Cardiac muscle cell (in vitro differentiated cells and primary cell): ENCODE measurements at regions not wholly inside any gene's neighbourhood (a gene's known extent, or its start where the extent isn't known, plus 50 kb on each side); places are given as distances from the start of the nearest gene placed in this dataset.

ENCODE experiments used
- DNase-seq, 2 donors: peaks; one replicate each; pipeline versions ENCODE4 v3.0.0 to v3.0.0-alpha.2; 2010 to 2017; ENCODE audit warnings: low read depth in 1 of 2, low spot score in 1 of 2
- H3K27ac ChIP-seq: fragments of 200-600 bp; sonication (generic); 2 replicates; pipeline ENCODE4 v1.5.1; 2016
- H3K27me3 ChIP-seq: fragments of 200-600 bp; sonication (generic); 2 replicates; pipeline ENCODE4 v1.6.0; 2016; ENCODE audit warnings: control low read depth
- H3K36me3 ChIP-seq: fragments of 200-600 bp; sonication (generic); 2 replicates; pipeline ENCODE4 v1.5.1; 2016; ENCODE audit warnings: control low read depth
- H3K4me1 ChIP-seq: fragments of 200-600 bp; sonication (generic); 2 replicates; pipeline ENCODE4 v1.8.1; 2017; ENCODE audit warnings: low read depth, mild to moderate bottlenecking, mixed run types
- H3K4me3 ChIP-seq: fragments of 200-600 bp; sonication (generic); 2 replicates; pipeline ENCODE4 v1.5.1; 2016; ENCODE audit warnings: mild to moderate bottlenecking
- H3K9me3 ChIP-seq: fragments of 200-600 bp; sonication (generic); 2 replicates; pipeline ENCODE4 v1.5.1; 2017; ENCODE audit warnings: low read depth, mild to moderate bottlenecking, control low read depth
- TF ChIP-seq, protein P1 (sequence below): IDR thresholded peaks from 2 replicates; pipeline ENCODE4 v1.5.1; 2012; ENCODE audit warnings: low read depth, mild to moderate bottlenecking, low read length

DNA sequence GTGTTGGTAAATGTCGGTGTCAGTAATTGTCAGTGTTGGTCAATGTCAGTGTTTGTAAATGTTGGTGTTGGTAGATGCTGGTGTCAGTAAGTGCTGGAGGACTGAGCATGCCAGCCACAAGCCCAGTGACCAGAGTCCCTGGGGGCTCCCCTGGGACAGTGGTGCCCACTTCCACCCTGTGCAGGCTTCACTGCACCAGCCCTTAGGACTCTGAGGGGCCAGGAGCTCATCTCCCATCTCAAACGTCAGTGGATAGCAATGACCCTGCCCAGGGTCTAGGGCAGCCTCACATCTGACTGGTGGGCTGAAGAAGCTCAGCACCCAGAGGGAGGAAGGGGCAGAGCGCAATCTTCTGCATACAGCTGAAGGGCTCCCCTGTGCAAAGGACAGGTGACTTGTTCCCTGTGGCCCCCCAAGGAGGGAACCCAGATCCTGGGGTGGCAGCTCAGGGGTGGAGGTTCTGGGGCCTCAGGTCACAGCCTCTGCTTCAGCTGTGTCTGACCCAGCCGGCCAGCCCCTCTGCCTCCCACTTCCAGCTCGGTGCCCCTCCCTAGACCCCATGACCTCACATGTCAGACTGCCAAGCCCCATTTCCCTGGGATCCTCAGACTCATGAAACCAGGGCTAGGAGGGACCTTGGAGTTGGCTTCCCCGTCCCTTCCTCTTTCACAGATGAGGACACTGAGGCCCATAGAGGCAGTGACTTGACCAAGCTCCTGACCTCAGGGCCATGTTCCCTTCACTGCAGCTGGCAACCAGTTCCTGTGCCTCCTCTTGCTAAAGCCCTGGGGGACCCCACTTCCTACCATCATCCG is 138.4 kb downstream of the CRYBB2 start:
- H3K36me3 ChIP-seq: peaks cover 5% of the 10 kb centered on the region

GRCh38 chr22:25358421-25359170 is 139.2 kb downstream of the CRYBB2 start:
- H3K27ac ChIP-seq: no peak overlapping the region
- H3K4me3 ChIP-seq: no peak overlapping the region
- no peak for DNase-seq
- H3K9me3 ChIP-seq: no peaks in the 10 kb centered on the region
- no peaks in the 10 kb centered on the region for H3K4me1 ChIP-seq
- TF ChIP-seq, protein P1, sequence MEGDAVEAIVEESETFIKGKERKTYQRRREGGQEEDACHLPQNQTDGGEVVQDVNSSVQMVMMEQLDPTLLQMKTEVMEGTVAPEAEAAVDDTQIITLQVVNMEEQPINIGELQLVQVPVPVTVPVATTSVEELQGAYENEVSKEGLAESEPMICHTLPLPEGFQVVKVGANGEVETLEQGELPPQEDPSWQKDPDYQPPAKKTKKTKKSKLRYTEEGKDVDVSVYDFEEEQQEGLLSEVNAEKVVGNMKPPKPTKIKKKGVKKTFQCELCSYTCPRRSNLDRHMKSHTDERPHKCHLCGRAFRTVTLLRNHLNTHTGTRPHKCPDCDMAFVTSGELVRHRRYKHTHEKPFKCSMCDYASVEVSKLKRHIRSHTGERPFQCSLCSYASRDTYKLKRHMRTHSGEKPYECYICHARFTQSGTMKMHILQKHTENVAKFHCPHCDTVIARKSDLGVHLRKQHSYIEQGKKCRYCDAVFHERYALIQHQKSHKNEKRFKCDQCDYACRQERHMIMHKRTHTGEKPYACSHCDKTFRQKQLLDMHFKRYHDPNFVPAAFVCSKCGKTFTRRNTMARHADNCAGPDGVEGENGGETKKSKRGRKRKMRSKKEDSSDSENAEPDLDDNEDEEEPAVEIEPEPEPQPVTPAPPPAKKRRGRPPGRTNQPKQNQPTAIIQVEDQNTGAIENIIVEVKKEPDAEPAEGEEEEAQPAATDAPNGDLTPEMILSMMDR: no peak
- H3K36me3 ChIP-seq: peaks cover 5% of the 10 kb centered on the region
- no peaks in the 10 kb centered on the region for H3K27me3 ChIP-seq

More for the DNA sequence above, 138.4 kb downstream of the CRYBB2 start:
- TF ChIP-seq, protein P1: no peak
- H3K27me3 ChIP-seq: no peaks in the 10 kb centered on the region
- no peaks in the 10 kb centered on the region for H3K4me1 ChIP-seq
- no peaks in the 10 kb centered on the region for H3K9me3 ChIP-seq
- no peak overlapping the region for H3K27ac ChIP-seq
- no peak overlapping the region for H3K4me3 ChIP-seq
- DNase-seq: no peak

DNA sequence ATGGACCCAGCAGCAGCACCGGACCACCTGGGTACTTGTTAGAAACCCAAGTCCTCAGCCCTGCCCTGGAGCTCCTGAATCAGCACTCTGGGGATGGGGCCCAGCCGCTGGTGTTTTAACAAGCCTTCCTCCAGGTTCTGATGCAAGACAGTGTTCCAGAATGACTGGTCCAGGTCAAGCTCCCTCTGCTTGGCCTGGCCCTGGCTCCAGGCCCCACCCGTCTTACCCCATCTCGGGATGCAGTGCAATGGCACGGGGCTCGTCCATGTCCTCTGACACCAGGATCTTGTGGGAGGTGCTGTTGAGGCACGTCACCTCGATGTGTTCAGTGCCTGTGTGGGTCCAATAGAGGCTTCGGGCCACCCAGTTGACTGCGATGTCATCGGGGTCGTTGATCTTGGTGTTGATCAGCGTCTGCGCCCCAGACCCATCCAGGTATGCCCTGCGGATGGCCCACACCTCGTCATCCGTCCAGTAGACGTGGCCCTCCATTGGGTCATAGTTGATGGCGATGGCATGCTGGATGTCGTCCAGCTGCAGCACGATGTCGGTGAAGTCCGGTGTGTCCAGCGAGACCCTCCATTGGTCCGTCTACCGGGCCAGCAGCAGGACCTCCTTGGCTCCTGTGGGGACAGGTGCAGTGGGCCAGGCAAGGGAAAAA is 140.3 kb downstream of the CRYBB2 start:
- H3K4me1 ChIP-seq: no peaks in the 10 kb centered on the region
- H3K36me3 ChIP-seq: no peaks in the 10 kb centered on the region
- TF ChIP-seq, protein P1: no peak
- H3K4me3 ChIP-seq: no peak overlapping the region
- H3K27me3 ChIP-seq: no peaks in the 10 kb centered on the region
- H3K27ac ChIP-seq: no peak overlapping the region
- no peak for DNase-seq
- no peaks in the 10 kb centered on the region for H3K9me3 ChIP-seq

- DNase-seq: no peak
- no peak overlapping the region for H3K27ac ChIP-seq
- H3K27me3 ChIP-seq: no peaks in the 10 kb centered on the region
- H3K36me3 ChIP-seq: no peaks in the 10 kb centered on the region
- no peaks in the 10 kb centered on the region for H3K4me1 ChIP-seq
- TF ChIP-seq, protein P1: no peak
- H3K4me3 ChIP-seq: no peak overlapping the region
- H3K9me3 ChIP-seq: no peaks in the 10 kb centered on the region
These were observed 141.0 kb downstream of the CRYBB2 start for GRCh38 chr22:25360411-25360810.

- TF ChIP-seq, protein P1: no peak
- Histone ChIP-seq H3K27ac (no peak overlapping the region), H3K4me3 (no peak overlapping the region), H3K27me3 (no peaks in the 10 kb centered on the region), H3K4me1 (no peaks in the 10 kb centered on the region), H3K9me3 (no peaks in the 10 kb centered on the region), H3K36me3 (no peaks in the 10 kb centered on the region)
- DNase-seq: no peak
These were observed 141.6 kb downstream of the CRYBB2 start for GRCh38 chr22:25360891-25361645.
